Panc1 (cell line): ENCODE measurements at regions not wholly inside any gene's neighbourhood (a gene's known extent, or its start where the extent isn't known, plus 50 kb on each side); places are given as distances from the start of the nearest gene placed in this dataset.
"Not testable (repeated sequence)": the region's sequence is repeated elsewhere in the genome, so short reads cannot be mapped to it uniquely, and the experiment has no call there.

Experiments used
- ATAC-seq: fragments of 200-7000 bp; cut with Tn5 transposase; 2 replicates; pipeline ENCODE4 v1.9.1; 2020; ENCODE audit warnings: mild to moderate bottlenecking, moderate library complexity
- BruUV-seq: library from RNA; stranded (reverse); fragments of 400-500 nt; replicated peaks from 2 replicates; lab custom pipeline; 2021; lab: Mats Ljungman, UMichigan
- CTCF ChIA-PET: fragments of 300-600 bp; sonication (Branson Sonifier 250); formaldehyde crosslinking; loops from one replicate; lab custom pipeline; 2022; ENCODE audit warnings: antibody characterized with exemption; lab: Charles Lee
- POLR2A ChIA-PET: fragments of 300-600 bp; sonication (Branson Sonifier 250); formaldehyde crosslinking; loops from one replicate; lab custom pipeline; 2022; ENCODE audit warnings: antibody characterized with exemption; lab: Charles Lee
- DNase-seq: peaks from one replicate; pipeline ENCODE4 v3.0.0-alpha.2; 2010; ENCODE audit warnings: low read depth, low spot score
- H3K27ac ChIP-seq: 2 replicates; pipeline ENCODE4 v1.5.1; 2011; ENCODE audit warnings: mild to moderate bottlenecking, low read length, inconsistent platforms
- H3K27me3 ChIP-seq: fragments of 200-500 bp; sonication (Bioruptor generic); 2 replicates; pipeline ENCODE4 v1.6.0; 2014; ENCODE audit warnings: low read length, inconsistent platforms; ENCODE audit not compliant: control insufficient read depth, insufficient read depth
- H3K36me3 ChIP-seq: fragments of 200-500 bp; sonication (Bioruptor generic); 2 replicates; pipeline ENCODE4 v1.5.1; 2014; ENCODE audit warnings: inconsistent platforms, mild to moderate bottlenecking, low read length, moderate library complexity; ENCODE audit not compliant: control insufficient read depth, insufficient read depth
- H3K4me1 ChIP-seq: 2 replicates; pipeline ENCODE4 v1.5.1; 2011; ENCODE audit warnings: inconsistent platforms, mild to moderate bottlenecking, low read length, moderate library complexity; ENCODE audit not compliant: control insufficient read depth, insufficient read depth
- H3K4me3 ChIP-seq, 2 experiments: 2 replicates each; pipeline ENCODE4 v1.5.1; 2011 to 2012; ENCODE audit warnings: low read depth in 2 of 2, low read length in 2 of 2, mild to moderate bottlenecking in 2 of 2, inconsistent platforms in 1 of 2, moderate library complexity in 1 of 2
- H3K9me3 ChIP-seq: fragments of 200-500 bp; sonication (Bioruptor generic); 2 replicates; pipeline ENCODE4 v1.5.1; 2014; ENCODE audit warnings: low read depth, mild to moderate bottlenecking, inconsistent platforms, low read length, moderate library complexity; ENCODE audit not compliant: control insufficient read depth, insufficient read depth
- POLR2AphosphoS5 ChIP-seq: IDR thresholded peaks from 2 replicates; pipeline ENCODE4 v1.6.1; 2012; ENCODE audit warnings: mild to moderate bottlenecking, low read depth, low read length, moderate library complexity
- REST ChIP-seq, 2 experiments: IDR thresholded peaks; 2 replicates each; pipeline ENCODE4 v1.6.1; 2011 to 2012; ENCODE audit warnings: low read depth in 2 of 2, control low read depth in 1 of 2, low read length in 1 of 2, mild to moderate bottlenecking in 1 of 2, moderate library complexity in 1 of 2; ENCODE audit not compliant: insufficient read depth in 1 of 2
- SIN3A ChIP-seq: IDR thresholded peaks from 2 replicates; pipeline ENCODE4 v1.6.1; 2012; ENCODE audit warnings: low read depth, mild to moderate bottlenecking, low read length, moderate library complexity, borderline replicate concordance; ENCODE audit not compliant: insufficient read depth
- TCF7L2 ChIP-seq: IDR thresholded peaks from 2 replicates; pipeline ENCODE4 v1.6.1; 2011; ENCODE audit warnings: mild to moderate bottlenecking, low read depth, low read length, inconsistent platforms
- in situ Hi-C: cut with HindIII; loops from 2 replicates; pipeline ENCODE4 v1.10.0; 2016; ENCODE audit warnings: low sequenced_read_pairs, low pct_unique_long_range_greater_than_20kb
- intact Hi-C: fragments of 100-400 bp; cut with micrococcal nuclease; formaldehyde crosslinking; loops from one replicate; pipeline ENCODE4 v1.10.0; 2022; ENCODE audit not compliant: unreplicated experiment
- TF ChIP-seq, protein P1 (sequence below): fragments of 450-650 bp; IDR thresholded peaks from 2 replicates; pipeline ENCODE4 v1.5.1; 2017; ENCODE audit warnings: mild to moderate bottlenecking

DNA sequence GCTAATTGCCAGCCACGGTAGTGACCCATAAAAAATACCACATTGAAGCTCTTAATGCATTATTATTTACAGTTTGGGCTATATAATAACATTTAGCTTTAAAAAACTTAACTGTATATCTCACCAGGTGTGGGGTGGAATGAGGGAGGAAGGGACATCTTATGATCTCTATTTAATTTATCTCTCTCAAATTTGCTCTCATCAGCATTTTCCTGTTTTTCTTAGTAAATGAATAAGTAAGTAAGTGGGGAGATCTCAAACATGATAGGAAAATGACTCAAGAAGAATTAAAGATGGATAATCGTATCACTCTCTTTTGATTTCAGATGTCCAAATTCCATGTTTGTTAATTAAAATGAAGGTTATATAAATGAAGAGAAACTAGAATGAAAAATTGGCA lies 200.7 kb upstream of the NR3C2 start:
- no peak overlapping the region for H3K4me3 ChIP-seq
- H3K4me1 ChIP-seq, result no peaks in the 10 kb centered on the region
- no peaks in the 10 kb centered on the region for H3K9me3 ChIP-seq
- no peak for ATAC-seq
- in situ Hi-C loops (no loop called here), intact Hi-C loops (no loop called here)
- TF ChIP-seq POLR2AphosphoS5 (no peak), TCF7L2 (no peak), REST (IDR thresholded peaks at IDR 0.05; ENCODE audit: insufficient read depth in 1 of 2, low read depth in 2 of 2, low read length in 1 of 2) (no peak), SIN3A (no peak)
- TF ChIP-seq, protein P1, sequence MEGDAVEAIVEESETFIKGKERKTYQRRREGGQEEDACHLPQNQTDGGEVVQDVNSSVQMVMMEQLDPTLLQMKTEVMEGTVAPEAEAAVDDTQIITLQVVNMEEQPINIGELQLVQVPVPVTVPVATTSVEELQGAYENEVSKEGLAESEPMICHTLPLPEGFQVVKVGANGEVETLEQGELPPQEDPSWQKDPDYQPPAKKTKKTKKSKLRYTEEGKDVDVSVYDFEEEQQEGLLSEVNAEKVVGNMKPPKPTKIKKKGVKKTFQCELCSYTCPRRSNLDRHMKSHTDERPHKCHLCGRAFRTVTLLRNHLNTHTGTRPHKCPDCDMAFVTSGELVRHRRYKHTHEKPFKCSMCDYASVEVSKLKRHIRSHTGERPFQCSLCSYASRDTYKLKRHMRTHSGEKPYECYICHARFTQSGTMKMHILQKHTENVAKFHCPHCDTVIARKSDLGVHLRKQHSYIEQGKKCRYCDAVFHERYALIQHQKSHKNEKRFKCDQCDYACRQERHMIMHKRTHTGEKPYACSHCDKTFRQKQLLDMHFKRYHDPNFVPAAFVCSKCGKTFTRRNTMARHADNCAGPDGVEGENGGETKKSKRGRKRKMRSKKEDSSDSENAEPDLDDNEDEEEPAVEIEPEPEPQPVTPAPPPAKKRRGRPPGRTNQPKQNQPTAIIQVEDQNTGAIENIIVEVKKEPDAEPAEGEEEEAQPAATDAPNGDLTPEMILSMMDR, result no peak
- ChIA-PET POLR2A (no interaction called here), CTCF (no interaction called here)
- H3K36me3 ChIP-seq, result no peaks in the 10 kb centered on the region
- H3K27ac ChIP-seq, result no peak overlapping the region
- no peak for DNase-seq
- H3K27me3 ChIP-seq, result no peaks in the 10 kb centered on the region
- no TSS peak for BruUV-seq

- H3K27ac ChIP-seq, H3K4me1 ChIP-seq, H3K4me3 ChIP-seq, DNase-seq, CTCF ChIA-PET, H3K9me3 ChIP-seq, H3K36me3 ChIP-seq, in situ Hi-C loops, POLR2A ChIA-PET, intact Hi-C loops, ATAC-seq, BruUV-seq, H3K27me3 ChIP-seq: not testable (repeated sequence)
These were observed 195.9 kb upstream of the NR3C2 start for GRCh38 chr4:148638079-148638478.

- intact Hi-C loops, H3K36me3 ChIP-seq, H3K27me3 ChIP-seq, in situ Hi-C loops, H3K4me3 ChIP-seq, H3K27ac ChIP-seq, H3K9me3 ChIP-seq, BruUV-seq, H3K4me1 ChIP-seq, POLR2A ChIA-PET, ATAC-seq, CTCF ChIA-PET, DNase-seq: not testable (repeated sequence)
These were observed 195.2 kb upstream of the NR3C2 start for GRCh38 chr4:148637453-148637852.
